ENCODE measurements at regions not wholly inside any gene's neighbourhood (a gene's known extent, or its start where the extent isn't known, plus 50 kb on each side); places are given as distances from the start of the nearest gene placed in this dataset.

GRCh38 chr11:38672445-38672844, 2074.4 kb upstream of the RAG2 start:
- peaks cover 0 to 6% (median 3%) of the 10 kb centered on the region in 7 donors for H3K9me3 Mint-ChIP-seq
- Histone ChIP-seq H3K9ac (ENCODE audit: insufficient read depth, low read length, poor library complexity, severe bottlenecking) (no peak overlapping the region), H3K4me2 (replicated peaks; ENCODE audit: extremely low read depth, low read length, poor library complexity, severe bottlenecking) (no peak overlapping the region), H4K20me1 (ENCODE audit: insufficient read depth, low read length) (no peaks in the 10 kb centered on the region), H3K4me1 (ENCODE audit: control insufficient read depth in 1 of 2, insufficient read depth in 2 of 2, low read length in 2 of 2) (no peaks in the 10 kb centered on the region), H3K9me3 (replicated peaks in 1 of 2; ENCODE audit: control insufficient read depth in 1 of 2, insufficient read depth in 1 of 2, low read length in 2 of 2) (peaks cover 6% of the 10 kb centered on the region in 2 donors), H3K27ac (ENCODE audit: low read depth in 1 of 2, low read length in 2 of 2) (no peak overlapping the region), H3K27me3 (ENCODE audit: control insufficient read depth in 2 of 2, insufficient read depth in 2 of 2, low read length in 2 of 2) (no peaks in the 10 kb centered on the region), H3K36me3 (replicated peaks in 1 of 2; ENCODE audit: control insufficient read depth in 1 of 2, insufficient read depth in 2 of 2, low read length in 2 of 2) (no peaks in the 10 kb centered on the region), H3K4me3 (replicated peaks in 1 of 3; ENCODE audit: low read depth in 2 of 3, low read length in 3 of 3) (no peak overlapping the region), H3K79me2 (ENCODE audit: insufficient read depth, low read length) (no peaks in the 10 kb centered on the region), H2AFZ (ENCODE audit: insufficient read depth, low read depth, low read length, poor library complexity, severe bottlenecking) (no peak overlapping the region)
- no peak for DNase-seq
- no peaks in the 10 kb centered on the region for H3K27me3 Mint-ChIP-seq (ENCODE audit: low read depth in 3 of 3)
- no peak for TF ChIP-seq CTCF (IDR thresholded peaks at IDR 0.05)
- H3K36me3 Mint-ChIP-seq = no peaks in the 10 kb centered on the region
- no peaks in the 10 kb centered on the region for H3K4me1 Mint-ChIP-seq
- no peak overlapping the region for H3K27ac Mint-ChIP-seq
- intact Hi-C loops (cut with micrococcal nuclease) = no loop called here
- no peak overlapping the region for H3K4me3 Mint-ChIP-seq

- H3K4me2 ChIP-seq (replicated peaks; ENCODE audit: extremely low read depth, low read length, poor library complexity, severe bottlenecking) = no peak overlapping the region
- no peak overlapping the region for H3K9ac ChIP-seq (ENCODE audit: insufficient read depth, low read length, poor library complexity, severe bottlenecking)
- H3K27ac ChIP-seq (ENCODE audit: low read depth in 1 of 2, low read length in 2 of 2) = no peak overlapping the region
- Mint-ChIP-seq H3K27me3 (ENCODE audit: low read depth in 3 of 3) (no peaks in the 10 kb centered on the region), H3K4me3 (no peak overlapping the region), H3K27ac (no peak overlapping the region), H3K36me3 (no peaks in the 10 kb centered on the region), H3K4me1 (no peaks in the 10 kb centered on the region), H3K9me3 (peaks cover 0 to 9% (median 3%) of the 10 kb centered on the region in 7 donors)
- H3K79me2 ChIP-seq (ENCODE audit: insufficient read depth, low read length) = no peaks in the 10 kb centered on the region
- peaks cover 9 to 10% of the 10 kb centered on the region in 2 donors for H3K9me3 ChIP-seq (replicated peaks in 1 of 2; ENCODE audit: control insufficient read depth in 1 of 2, insufficient read depth in 1 of 2, low read length in 2 of 2)
- no peak for TF ChIP-seq CTCF (IDR thresholded peaks at IDR 0.05)
- WGBS (ENCODE audit: insufficient coverage) = 89% methylated on average over 8 of the region's 10 CpGs
- no peak for DNase-seq
- no peaks in the 10 kb centered on the region for H3K4me1 ChIP-seq (ENCODE audit: control insufficient read depth in 1 of 2, insufficient read depth in 2 of 2, low read length in 2 of 2)
- no peaks in the 10 kb centered on the region for H3K36me3 ChIP-seq (replicated peaks in 1 of 2; ENCODE audit: control insufficient read depth in 1 of 2, insufficient read depth in 2 of 2, low read length in 2 of 2)
- intact Hi-C loops (cut with micrococcal nuclease) = no loop called here
- no peaks in the 10 kb centered on the region for H4K20me1 ChIP-seq (ENCODE audit: insufficient read depth, low read length)
- H3K27me3 ChIP-seq (ENCODE audit: control insufficient read depth in 2 of 2, insufficient read depth in 2 of 2, low read length in 2 of 2) = no peaks in the 10 kb centered on the region
- H3K4me3 ChIP-seq (replicated peaks in 1 of 3; ENCODE audit: low read depth in 2 of 3, low read length in 3 of 3) = no peak overlapping the region
- H2AFZ ChIP-seq (ENCODE audit: insufficient read depth, low read depth, low read length, poor library complexity, severe bottlenecking) = no peak overlapping the region
Observed at GRCh38 chr11:38667359-38667758, 2069.3 kb upstream of the RAG2 start.
